NOMO-1 (cell line): ENCODE measurements at regions not wholly inside any gene's neighbourhood (a gene's known extent, or its start where the extent isn't known, plus 50 kb on each side); places are given as distances from the start of the nearest gene placed in this dataset.

Source experiments
- DNase-seq, 2 experiments: peaks; one replicate each; lab custom pipeline; 2025; ENCODE audit not compliant: unreplicated experiment in 2 of 2; lab: John Stamatoyannopoulos, UW

- peak; percentile 44 to 62 for DNase-seq
These were observed 203.0 kb downstream of the SOCS6 start for GRCh38 chr18:70491734-70492348.

DNA sequence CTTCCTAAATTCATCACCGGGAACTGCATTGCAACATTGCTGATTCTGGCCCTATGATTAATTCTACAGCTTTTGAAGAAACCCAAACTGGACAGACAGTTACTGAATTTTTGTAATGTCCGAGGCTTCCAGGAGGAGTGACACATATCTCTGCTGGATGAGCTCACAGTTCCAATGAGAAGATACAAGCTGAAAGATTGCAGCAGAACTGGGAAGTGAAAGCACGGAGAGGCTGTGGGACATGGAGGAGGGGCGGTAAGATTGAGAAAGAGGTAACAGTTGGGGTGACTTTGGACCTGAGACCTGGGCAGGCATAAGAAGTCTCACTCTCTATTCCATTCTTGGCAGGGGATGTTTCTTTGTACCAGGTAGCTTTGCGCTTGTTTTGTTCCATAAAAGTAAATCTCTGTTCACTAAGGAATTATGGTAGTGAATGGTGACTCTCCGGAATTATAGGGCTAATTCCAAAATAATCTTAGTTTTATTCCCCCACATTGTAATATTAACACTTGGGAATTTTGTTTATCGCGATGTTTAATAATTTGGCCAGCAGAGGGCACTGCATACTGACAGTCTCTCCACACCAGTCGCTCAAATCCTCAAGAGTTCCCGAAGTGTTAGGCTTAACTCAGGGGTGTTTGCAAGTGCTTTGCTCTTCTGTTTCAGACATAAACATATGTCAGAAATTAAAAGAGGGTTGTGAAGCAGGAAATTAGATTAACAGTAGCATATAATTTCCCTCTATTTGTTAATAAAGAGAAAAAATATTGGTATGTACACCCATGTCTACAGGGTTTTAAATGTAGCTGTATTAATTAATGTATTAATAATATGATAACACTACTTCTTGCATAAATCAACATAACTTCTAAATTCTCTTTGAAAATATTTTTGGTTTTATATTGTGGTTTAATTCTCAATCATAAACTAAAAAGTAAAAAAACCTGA lies 201.4 kb downstream of the SOCS6 start:
- DNase-seq: peak; percentile 95

DNA sequence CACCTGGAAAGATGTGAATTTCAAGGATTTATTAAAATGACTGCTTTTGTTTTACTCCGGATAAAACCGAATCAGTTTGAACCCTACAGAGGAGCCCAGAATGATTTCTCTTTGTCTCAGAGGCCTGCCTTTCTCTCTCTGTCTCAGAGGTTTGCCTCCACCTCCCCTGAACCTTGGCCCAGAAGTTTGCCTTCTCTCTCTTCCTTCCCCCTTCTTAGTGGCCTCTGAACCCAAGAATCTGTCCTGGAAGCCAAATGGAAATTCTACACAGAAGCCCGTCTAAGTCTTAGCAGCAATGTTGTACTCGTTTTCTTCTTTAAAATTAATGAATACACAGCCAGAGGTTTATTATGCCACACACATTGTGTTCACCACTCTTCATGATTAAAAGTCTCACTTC lies 200.7 kb downstream of the SOCS6 start:
- DNase-seq: no peak

DNA sequence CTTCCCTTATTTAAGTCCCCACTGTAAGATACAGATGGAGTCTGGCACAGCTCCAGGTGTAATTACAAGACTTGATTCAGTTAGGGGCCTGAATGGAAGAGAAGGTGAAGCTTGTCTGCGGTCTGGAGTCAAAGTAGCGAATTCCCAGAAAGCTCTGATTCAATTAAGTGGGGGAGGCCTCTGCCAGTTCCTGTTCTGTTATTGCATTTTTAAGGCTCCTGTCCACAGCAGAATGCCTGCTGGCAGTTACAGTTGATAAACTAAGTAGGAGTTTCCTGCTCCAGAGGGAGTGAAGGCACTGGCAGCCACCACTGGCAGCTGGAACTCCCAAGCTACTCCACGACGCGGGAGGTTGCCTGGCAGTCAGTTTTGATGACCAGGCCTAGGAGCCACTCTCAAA lies 181.1 kb downstream of the SOCS6 start:
- DNase-seq: no peak

DNA sequence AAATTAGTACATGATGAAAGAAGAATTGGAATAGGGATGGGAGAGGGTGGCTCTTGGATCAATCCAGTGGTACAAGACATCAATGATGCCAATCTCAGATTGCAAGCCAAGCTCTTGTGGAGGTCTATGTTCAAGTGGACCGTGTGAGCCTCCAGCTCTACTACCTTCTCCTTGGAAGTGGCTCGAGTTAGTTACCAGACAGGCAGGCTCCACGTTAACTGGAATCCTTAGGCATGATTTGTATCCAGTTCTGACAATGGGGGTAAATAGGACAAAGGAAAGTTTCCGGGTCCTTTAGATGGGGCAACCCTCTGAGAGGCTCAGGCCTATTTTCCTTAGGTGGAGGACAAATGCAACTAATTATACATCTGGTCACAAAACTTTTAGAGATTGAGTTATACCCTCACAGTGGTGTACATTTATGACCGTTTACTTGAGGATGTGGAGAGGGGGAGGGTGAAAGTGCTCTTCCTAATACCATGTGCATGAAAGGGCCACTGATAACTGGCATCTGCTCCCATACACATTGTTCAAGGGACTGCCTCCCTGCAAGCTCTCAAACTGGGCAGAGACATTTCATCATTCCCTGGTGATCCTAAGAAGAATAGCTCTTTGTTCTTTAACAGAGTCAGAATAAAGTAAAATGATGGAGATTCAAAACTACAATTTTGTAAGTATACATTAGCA lies 180.2 kb downstream of the SOCS6 start:
- no peak for DNase-seq

GRCh38 chr18:70464343-70465114 lies 175.7 kb downstream of the SOCS6 start:
- peak; percentile 38 to 60 for DNase-seq

DNA sequence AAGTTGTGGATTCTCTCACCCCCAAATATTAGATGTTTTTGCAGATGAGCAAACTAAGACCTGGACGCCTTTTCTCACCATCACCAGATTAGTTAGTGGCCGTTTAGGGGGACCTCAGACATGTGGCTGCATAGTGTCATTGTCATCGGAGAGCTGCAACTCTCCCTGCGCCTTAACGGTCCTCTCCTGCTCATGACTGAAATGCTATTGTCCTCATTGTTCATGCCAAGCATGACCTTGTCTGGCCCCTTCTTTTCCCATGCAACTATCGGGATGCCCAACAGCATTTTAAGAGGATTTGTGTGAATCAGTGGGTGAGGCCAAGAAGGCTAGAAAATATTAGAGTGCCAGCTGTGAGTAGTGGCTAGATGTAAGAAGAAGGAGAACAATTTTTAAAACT lies 174.2 kb downstream of the SOCS6 start:
- DNase-seq: no peak

DNA sequence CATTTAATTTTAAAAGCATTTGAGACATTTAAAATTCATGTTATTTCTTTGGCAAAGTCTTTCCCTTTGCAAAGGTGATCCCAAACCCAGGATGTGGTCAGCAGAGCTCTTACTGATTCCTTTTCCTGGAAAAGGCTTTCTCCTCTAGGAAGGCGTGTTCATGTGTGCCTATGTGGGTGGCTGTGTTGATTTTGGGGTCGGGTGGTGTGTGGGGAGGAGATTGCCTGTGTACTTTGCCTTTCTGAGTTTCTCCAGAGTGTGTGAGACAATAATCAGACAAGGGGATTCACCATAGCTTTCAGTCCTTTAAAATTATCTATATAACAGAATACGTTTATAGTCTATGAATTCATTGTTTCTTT lies 173.2 kb downstream of the SOCS6 start:
- no peak for DNase-seq

DNA sequence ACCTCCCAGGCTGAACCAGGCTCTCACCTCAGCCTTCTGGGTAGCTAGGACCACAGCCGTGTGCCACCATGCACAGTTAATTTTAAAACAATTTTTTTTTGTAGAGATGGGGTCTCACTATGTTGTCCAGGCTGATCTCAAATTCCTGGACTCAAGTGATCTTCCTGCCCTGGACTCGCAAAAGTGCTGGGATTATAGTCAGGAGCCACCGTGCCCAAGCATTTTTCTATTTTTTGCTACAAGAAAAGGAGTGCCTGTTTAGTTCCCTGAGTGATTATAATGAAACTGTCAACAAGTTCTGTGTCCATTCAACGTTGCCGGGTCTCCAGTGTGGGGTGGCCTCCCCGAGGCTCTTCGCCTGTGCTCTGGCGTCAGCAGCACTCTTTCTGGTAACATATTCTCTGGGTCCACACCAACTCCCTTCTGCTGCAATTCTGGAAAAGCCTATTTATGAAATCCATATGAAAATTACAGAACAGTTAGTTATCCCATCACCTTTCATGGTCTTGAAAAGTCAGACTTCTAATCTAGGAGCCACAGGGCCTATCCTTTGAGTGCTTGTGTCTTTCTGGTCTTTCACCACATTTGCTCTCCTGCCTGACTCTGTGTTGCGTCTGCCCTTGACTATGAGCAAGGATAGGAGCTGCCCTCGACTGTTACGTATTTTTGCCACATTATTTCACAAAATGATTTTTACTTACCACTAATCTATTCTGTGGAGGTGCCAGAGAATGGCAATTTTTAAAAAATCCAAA lies 172.7 kb downstream of the SOCS6 start:
- DNase-seq: peak in 1 of 2 experiments; percentile 6

DNA sequence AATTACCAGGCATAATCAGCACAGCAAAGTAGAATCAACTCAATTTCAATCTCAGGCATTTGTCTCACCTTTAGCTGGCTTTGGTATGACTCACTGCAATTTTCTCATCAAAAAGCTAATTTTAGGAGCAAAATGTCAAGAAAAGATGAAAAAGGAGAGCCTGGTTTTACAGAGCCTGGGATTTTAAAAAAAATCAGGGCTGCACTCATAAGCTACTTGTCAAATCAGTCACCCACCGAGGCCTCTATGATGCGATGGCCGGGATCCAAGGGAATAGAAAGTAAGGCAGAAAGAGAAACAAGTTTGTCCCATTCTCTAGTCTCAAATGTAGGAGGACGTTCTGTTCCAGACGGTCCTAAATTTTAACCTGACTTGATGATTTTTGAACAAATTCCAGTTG lies 170.9 kb downstream of the SOCS6 start:
- no peak for DNase-seq

DNA sequence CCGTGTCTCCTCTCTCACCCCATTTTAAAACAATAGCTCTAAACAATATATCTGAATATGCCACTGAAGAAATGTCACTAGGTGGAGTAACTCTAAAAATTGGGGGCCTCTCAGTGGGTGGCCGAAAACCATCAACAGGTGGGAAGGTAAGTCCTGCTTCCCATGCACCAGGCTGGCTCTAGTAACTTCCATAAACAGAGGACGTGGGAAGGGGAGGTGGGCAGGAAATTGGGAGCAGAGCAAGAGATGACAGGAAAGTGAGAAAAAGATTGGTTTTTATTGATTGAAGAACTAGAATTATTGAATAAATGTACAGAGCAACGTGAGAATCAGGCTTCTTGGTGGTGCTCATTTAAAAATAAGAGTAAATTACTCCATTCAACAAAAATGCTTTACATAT lies 170.4 kb downstream of the SOCS6 start:
- DNase-seq: no peak

GRCh38 chr18:70457788-70458187 lies 168.9 kb downstream of the SOCS6 start:
- DNase-seq: no peak

- DNase-seq: no peak
These were observed 168.4 kb downstream of the SOCS6 start for GRCh38 chr18:70457223-70457622.

DNA sequence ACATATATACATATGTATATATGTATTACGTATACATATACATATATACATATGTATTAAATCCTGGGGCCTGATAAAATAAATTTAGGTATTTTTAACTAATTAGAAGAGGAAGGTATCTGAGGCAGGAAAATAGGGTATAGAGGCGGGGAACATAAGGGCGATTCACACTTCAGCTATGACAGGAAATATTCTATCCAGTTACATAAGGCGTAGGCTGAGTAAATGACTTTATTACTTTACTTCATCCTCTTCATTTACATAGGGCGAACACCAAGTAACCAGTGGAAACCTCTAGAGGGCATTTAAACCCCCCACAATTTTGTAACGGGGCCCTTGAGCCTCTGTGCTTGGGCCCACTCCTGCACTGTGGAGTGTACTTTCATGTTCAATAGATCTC lies 167.5 kb downstream of the SOCS6 start:
- DNase-seq: no peak

- peak; percentile 45 to 57 for DNase-seq
These were observed 166.9 kb downstream of the SOCS6 start for GRCh38 chr18:70455731-70456130.

GRCh38 chr18:70454704-70455322 lies 166.0 kb downstream of the SOCS6 start:
- peak; percentile 48 to 49 for DNase-seq

- DNase-seq: peak; percentile 28 to 70
These were observed 164.4 kb downstream of the SOCS6 start for GRCh38 chr18:70453058-70453775.

DNA sequence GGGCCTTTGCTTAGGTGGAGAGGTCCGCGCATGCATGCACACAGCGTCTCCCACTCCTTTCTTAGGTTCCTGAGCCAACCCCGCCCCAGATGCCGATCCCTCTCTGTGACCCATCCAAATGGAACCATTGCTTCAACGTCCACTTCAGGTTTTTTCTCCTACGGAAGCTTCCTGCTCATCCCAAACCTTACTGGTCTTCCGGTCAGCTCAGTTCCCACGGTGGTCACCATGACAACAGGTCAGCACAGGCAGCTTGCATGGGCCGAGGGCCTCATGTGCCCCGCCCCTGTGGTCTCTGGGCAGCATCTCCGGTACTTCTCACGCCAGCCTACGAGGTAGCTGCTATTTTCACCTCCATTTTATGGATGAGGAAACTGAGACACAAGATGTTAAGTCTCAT lies 163.7 kb downstream of the SOCS6 start:
- no peak for DNase-seq
